Neural cell (in vitro differentiated cells): ENCODE measurements at regions not wholly inside any gene's neighbourhood (a gene's known extent, or its start where the extent isn't known, plus 50 kb on each side); places are given as distances from the start of the nearest gene placed in this dataset.

ENCODE experiments used
- H2AFZ ChIP-seq: fragments of 200-600, 300-800 bp; sonication (generic), shearing (Covaris generic); 2 replicates; pipeline ENCODE4 v1.6.0; 2014; ENCODE audit warnings: low read depth, mild to moderate bottlenecking, antibody characterized with exemption, low read length, moderate library complexity
- H3F3A ChIP-seq: fragments of 200-600 bp; shearing (Covaris generic); 2 replicates; pipeline ENCODE4 v1.6.1; 2016; ENCODE audit warnings: mild to moderate bottlenecking, moderate library complexity, mixed read lengths, antibody characterized with exemption, low read length; ENCODE audit not compliant: insufficient read depth, poor library complexity, severe bottlenecking
- H3K27ac ChIP-seq: fragments of 200-600, 300-800 bp; sonication (generic), shearing (Covaris generic); 2 replicates; pipeline ENCODE4 v1.5.1; 2014; ENCODE audit warnings: mild to moderate bottlenecking, low read length, moderate library complexity
- H3K27me3 ChIP-seq: fragments of 300-800, 200-600 bp; sonication (generic), shearing (Covaris generic); 2 replicates; pipeline ENCODE4 v1.6.0; 2014; ENCODE audit warnings: mild to moderate bottlenecking, low read depth, low read length, moderate library complexity; ENCODE audit not compliant: insufficient read depth
- H3K36me3 ChIP-seq: fragments of 300-800, 200-600 bp; sonication (generic), shearing (Covaris generic); 2 replicates; pipeline ENCODE4 v1.5.1; 2014; ENCODE audit warnings: mild to moderate bottlenecking, antibody characterized with exemption, low read length, moderate library complexity; ENCODE audit not compliant: insufficient read depth
- H3K4me2 ChIP-seq: fragments of 300-800, 200-600 bp; sonication (generic), shearing (Covaris generic); 2 replicates; pipeline ENCODE4 v1.6.0; 2014; ENCODE audit warnings: mild to moderate bottlenecking, low read length
- H3K4me3 ChIP-seq: fragments of 300-800, 200-600 bp; sonication (generic), shearing (Covaris generic); 2 replicates; pipeline ENCODE4 v1.5.1; 2014; ENCODE audit warnings: mild to moderate bottlenecking, low read length, moderate library complexity
- H3K79me2 ChIP-seq: fragments of 200-600 bp; shearing (Covaris generic); replicated peaks from 2 replicates; pipeline ENCODE4 v1.6.0; 2014; ENCODE audit warnings: mild to moderate bottlenecking, low read length, moderate library complexity; ENCODE audit not compliant: insufficient read depth
- H3K9ac ChIP-seq: fragments of 300-800, 200-600 bp; sonication (generic), shearing (Covaris generic); 2 replicates; pipeline ENCODE4 v1.6.1; 2016; ENCODE audit warnings: mild to moderate bottlenecking, low read length, mixed read lengths
- H3K9me2 ChIP-seq: fragments of 200-600 bp; shearing (Covaris generic); 2 replicates; pipeline ENCODE4 v1.6.1; 2016; ENCODE audit warnings: mild to moderate bottlenecking, low read length, mixed read lengths; ENCODE audit not compliant: insufficient read depth
- H3K9me3 ChIP-seq: fragments of 200-600, 300-800 bp; sonication (generic), shearing (Covaris generic); 2 replicates; pipeline ENCODE4 v1.6.1; 2016; ENCODE audit warnings: mild to moderate bottlenecking, mixed run types, low read length, moderate library complexity, mixed read lengths
- H4K20me1 ChIP-seq: fragments of 200-600 bp; shearing (Covaris generic); 2 replicates; pipeline ENCODE4 v1.6.1; 2016; ENCODE audit warnings: mild to moderate bottlenecking, mixed run types; ENCODE audit not compliant: insufficient read depth
- CTCF ChIP-seq: fragments of 450-650 bp; IDR thresholded peaks from 2 replicates; pipeline ENCODE4 v1.5.1; 2014; ENCODE audit warnings: antibody characterized with exemption, mild to moderate bottlenecking, moderate library complexity; ENCODE audit not compliant: poor library complexity, severe bottlenecking
- EP300 ChIP-seq: fragments of 450-650 bp; conservative IDR thresholded peaks from 2 replicates; pipeline ENCODE4 v1.6.1; 2014; ENCODE audit warnings: antibody characterized with exemption, mild to moderate bottlenecking, moderate library complexity; ENCODE audit not compliant: poor library complexity, severe bottlenecking
- EZH2 ChIP-seq: fragments of 200-600, 300-800 bp; shearing (Covaris generic), sonication (generic); IDR thresholded peaks from 2 replicates; pipeline ENCODE4 v1.6.1; 2014; ENCODE audit warnings: antibody characterized with exemption, low read length, borderline replicate concordance, mild to moderate bottlenecking; ENCODE audit not compliant: insufficient read depth, poor library complexity, severe bottlenecking
- MXI1 ChIP-seq: fragments of 450-650 bp; conservative IDR thresholded peaks from 2 replicates; pipeline ENCODE4 v1.6.1; 2014; ENCODE audit warnings: antibody characterized with exemption, mild to moderate bottlenecking; ENCODE audit not compliant: poor library complexity, severe bottlenecking
- POLR2AphosphoS5 ChIP-seq: IDR thresholded peaks from 2 replicates; pipeline ENCODE4 v1.6.1; 2012
- RAD21 ChIP-seq: fragments of 450-650 bp; conservative IDR thresholded peaks from 2 replicates; pipeline ENCODE4 v1.6.1; 2014; ENCODE audit warnings: antibody characterized with exemption, mild to moderate bottlenecking, moderate library complexity
- SMC3 ChIP-seq: fragments of 450-650 bp; conservative IDR thresholded peaks from 2 replicates; pipeline ENCODE4 v1.6.1; 2014; ENCODE audit warnings: antibody characterized with exemption, mild to moderate bottlenecking, moderate library complexity; ENCODE audit not compliant: poor library complexity
- TAF1 ChIP-seq: IDR thresholded peaks from 2 replicates; pipeline ENCODE4 v1.6.1; 2012; ENCODE audit warnings: low read depth
- TF ChIP-seq, protein P1 (sequence below): IDR thresholded peaks from 2 replicates; pipeline ENCODE4 v1.6.1; 2012; ENCODE audit warnings: borderline replicate concordance

- H3K9me2 ChIP-seq = no peaks in the 10 kb centered on the region
- no peak overlapping the region for H3K9ac ChIP-seq
- H3K79me2 ChIP-seq = no peaks in the 10 kb centered on the region
- H3K27me3 ChIP-seq = no peaks in the 10 kb centered on the region
- no peak overlapping the region for H3K4me2 ChIP-seq
- H3K27ac ChIP-seq = no peak overlapping the region
- no peaks in the 10 kb centered on the region for H3F3A ChIP-seq
- no peak overlapping the region for H3K4me3 ChIP-seq
- H3K36me3 ChIP-seq = no peaks in the 10 kb centered on the region
- H2AFZ ChIP-seq = no peak overlapping the region
- no peaks in the 10 kb centered on the region for H4K20me1 ChIP-seq
- TF ChIP-seq POLR2AphosphoS5 (no peak), EP300 (no peak), TAF1 (no peak), MXI1 (no peak), EZH2 (no peak), RAD21 (no peak), SMC3 (no peak), CTCF (no peak)
- TF ChIP-seq, protein P1, sequence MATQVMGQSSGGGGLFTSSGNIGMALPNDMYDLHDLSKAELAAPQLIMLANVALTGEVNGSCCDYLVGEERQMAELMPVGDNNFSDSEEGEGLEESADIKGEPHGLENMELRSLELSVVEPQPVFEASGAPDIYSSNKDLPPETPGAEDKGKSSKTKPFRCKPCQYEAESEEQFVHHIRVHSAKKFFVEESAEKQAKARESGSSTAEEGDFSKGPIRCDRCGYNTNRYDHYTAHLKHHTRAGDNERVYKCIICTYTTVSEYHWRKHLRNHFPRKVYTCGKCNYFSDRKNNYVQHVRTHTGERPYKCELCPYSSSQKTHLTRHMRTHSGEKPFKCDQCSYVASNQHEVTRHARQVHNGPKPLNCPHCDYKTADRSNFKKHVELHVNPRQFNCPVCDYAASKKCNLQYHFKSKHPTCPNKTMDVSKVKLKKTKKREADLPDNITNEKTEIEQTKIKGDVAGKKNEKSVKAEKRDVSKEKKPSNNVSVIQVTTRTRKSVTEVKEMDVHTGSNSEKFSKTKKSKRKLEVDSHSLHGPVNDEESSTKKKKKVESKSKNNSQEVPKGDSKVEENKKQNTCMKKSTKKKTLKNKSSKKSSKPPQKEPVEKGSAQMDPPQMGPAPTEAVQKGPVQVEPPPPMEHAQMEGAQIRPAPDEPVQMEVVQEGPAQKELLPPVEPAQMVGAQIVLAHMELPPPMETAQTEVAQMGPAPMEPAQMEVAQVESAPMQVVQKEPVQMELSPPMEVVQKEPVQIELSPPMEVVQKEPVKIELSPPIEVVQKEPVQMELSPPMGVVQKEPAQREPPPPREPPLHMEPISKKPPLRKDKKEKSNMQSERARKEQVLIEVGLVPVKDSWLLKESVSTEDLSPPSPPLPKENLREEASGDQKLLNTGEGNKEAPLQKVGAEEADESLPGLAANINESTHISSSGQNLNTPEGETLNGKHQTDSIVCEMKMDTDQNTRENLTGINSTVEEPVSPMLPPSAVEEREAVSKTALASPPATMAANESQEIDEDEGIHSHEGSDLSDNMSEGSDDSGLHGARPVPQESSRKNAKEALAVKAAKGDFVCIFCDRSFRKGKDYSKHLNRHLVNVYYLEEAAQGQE = no peak
- H3K9me3 ChIP-seq = no peaks in the 10 kb centered on the region
Observed at GRCh38 chr9:33718987-33719386, 76.4 kb upstream of the PRSS3 start.

DNA sequence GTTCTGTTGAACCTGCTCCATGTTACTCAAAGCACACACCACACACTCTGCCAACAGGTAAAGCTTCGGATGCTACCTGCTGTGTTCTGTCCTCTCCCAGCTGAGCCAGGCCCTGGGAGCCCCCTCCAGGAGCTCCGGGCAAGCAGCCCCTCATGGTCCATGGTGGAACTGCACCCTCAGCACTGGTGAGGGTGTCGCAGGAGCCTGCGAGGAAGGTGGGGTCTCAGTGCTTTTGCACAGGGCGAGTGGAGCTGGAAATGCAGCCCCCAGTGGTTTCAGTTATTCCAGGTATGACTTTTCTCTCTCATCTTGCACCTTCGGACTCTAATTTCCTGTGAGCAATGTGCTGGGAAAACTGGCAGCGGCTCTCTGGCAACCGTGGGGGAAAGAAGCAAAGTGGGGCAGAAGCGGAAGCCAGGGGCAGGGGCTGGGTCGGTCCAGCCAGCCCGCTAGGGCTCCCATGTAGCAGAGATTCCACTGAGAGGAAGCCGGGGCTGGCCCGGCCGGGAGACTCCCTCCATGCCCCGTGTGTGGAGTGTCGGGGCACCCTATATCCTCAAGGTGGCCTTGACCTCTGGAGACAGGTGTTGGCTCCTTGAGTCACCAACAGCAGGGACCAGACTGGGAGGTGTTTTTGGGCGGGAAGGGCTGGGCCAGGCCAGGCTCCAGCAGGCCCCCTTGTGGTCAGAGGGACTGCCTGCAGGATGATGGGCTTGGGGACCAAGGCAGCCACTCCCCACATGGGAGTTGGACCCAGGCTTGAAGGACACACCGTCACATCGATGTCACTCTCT lies 75.6 kb upstream of the PRSS3 start:
- no peak overlapping the region for H3K4me2 ChIP-seq
- no peak overlapping the region for H3K9ac ChIP-seq
- no peaks in the 10 kb centered on the region for H3K36me3 ChIP-seq
- H3K27me3 ChIP-seq = no peaks in the 10 kb centered on the region
- no peak overlapping the region for H3K27ac ChIP-seq
- H4K20me1 ChIP-seq = no peaks in the 10 kb centered on the region
- no peaks in the 10 kb centered on the region for H3K9me3 ChIP-seq
- no peaks in the 10 kb centered on the region for H3K79me2 ChIP-seq
- H3F3A ChIP-seq = no peaks in the 10 kb centered on the region
- no peak overlapping the region for H2AFZ ChIP-seq
- no peak overlapping the region for H3K4me3 ChIP-seq
- H3K9me2 ChIP-seq = no peaks in the 10 kb centered on the region
- no peak for TF ChIP-seq TAF1
